IMR-90 (cell line): ENCODE measurements at regions not wholly inside any gene's neighbourhood (a gene's known extent, or its start where the extent isn't known, plus 50 kb on each side); places are given as distances from the start of the nearest gene placed in this dataset.

Experiments used
- ATAC-seq: fragments of 200-7000 bp; cut with Tn5 transposase; 2 replicates; pipeline ENCODE4 v1.9.1; 2020; ENCODE audit warnings: low read depth, mild to moderate bottlenecking, moderate library complexity
- BruUV-seq: library from RNA; stranded (reverse); fragments of 400-500 nt; replicated peaks from 2 replicates; lab custom pipeline; 2021; lab: Mats Ljungman, UMichigan
- CTCF ChIA-PET: fragments of 300-600 bp; formaldehyde crosslinking; extraction: SDS; loops from one replicate; lab custom pipeline; 2021; ENCODE audit warnings: antibody characterized with exemption; lab: Yijun Ruan, JAX
- POLR2A ChIA-PET: fragments of 300-600 bp; sonication (Branson Sonifier 250); formaldehyde crosslinking; loops from one replicate; lab custom pipeline; 2022; ENCODE audit warnings: antibody characterized with exemption; ENCODE audit not compliant: unreplicated experiment; lab: Charles Lee
- DNase-seq: peaks from one replicate; pipeline ENCODE4 v3.0.0; 2013
- H2AFZ ChIP-seq: replicated peaks from 2 replicates; pipeline ENCODE3; 2013; ENCODE audit warnings: low read length, mild to moderate bottlenecking; ENCODE audit not compliant: poor library complexity
- H2AK5ac ChIP-seq: 2 replicates; pipeline ENCODE4 v1.6.1; 2013; ENCODE audit warnings: low read depth, low read length, inconsistent platforms
- H2AK9ac ChIP-seq: replicated peaks from 2 replicates; pipeline ENCODE3; 2013; ENCODE audit warnings: mild to moderate bottlenecking, low read depth, low read length, moderate library complexity; ENCODE audit not compliant: poor library complexity
- H2BK120ac ChIP-seq: 2 replicates; pipeline ENCODE4 v1.6.1; 2013; ENCODE audit warnings: low read depth, low read length, inconsistent platforms
- H2BK15ac ChIP-seq: 3 replicates; pipeline ENCODE4 v1.6.1; 2013; ENCODE audit warnings: low read depth, low read length, inconsistent platforms
- H2BK20ac ChIP-seq: 2 replicates; pipeline ENCODE4 v1.6.1; 2013; ENCODE audit warnings: low read depth, mild to moderate bottlenecking, inconsistent platforms, low read length, moderate library complexity
- H2BK5ac ChIP-seq: 2 replicates; pipeline ENCODE4 v1.6.1; 2013; ENCODE audit warnings: mild to moderate bottlenecking, low read depth, low read length, inconsistent platforms; ENCODE audit not compliant: poor library complexity, severe bottlenecking
- H3K14ac ChIP-seq: replicated peaks from 2 replicates; pipeline ENCODE4 v1.6.1; 2013; ENCODE audit warnings: low read depth, low read length, inconsistent platforms
- H3K18ac ChIP-seq: 2 replicates; pipeline ENCODE4 v1.6.1; 2013; ENCODE audit warnings: low read depth, low read length, control low read depth
- H3K23ac ChIP-seq: 2 replicates; pipeline ENCODE4 v1.6.1; 2013; ENCODE audit warnings: low read depth, low read length, inconsistent platforms
- H3K27ac ChIP-seq: 2 replicates; pipeline ENCODE4 v1.5.1; 2013; ENCODE audit warnings: mild to moderate bottlenecking, control low read depth, low read length; ENCODE audit not compliant: insufficient read depth
- H3K27me3 ChIP-seq: 2 replicates; pipeline ENCODE4 v1.6.1; 2013; ENCODE audit warnings: low read length; ENCODE audit not compliant: control insufficient read depth, insufficient read depth
- H3K36me3 ChIP-seq: 2 replicates; pipeline ENCODE4 v1.6.1; 2013; ENCODE audit warnings: low read length, mixed read lengths; ENCODE audit not compliant: control insufficient read depth, insufficient read depth
- H3K4ac ChIP-seq: 2 replicates; pipeline ENCODE4 v1.6.1; 2013; ENCODE audit warnings: low read depth, low read length, inconsistent platforms
- H3K4me1 ChIP-seq: 2 replicates; pipeline ENCODE4 v1.6.1; 2013; ENCODE audit warnings: low read length, mixed read lengths; ENCODE audit not compliant: control insufficient read depth, insufficient read depth
- H3K4me2 ChIP-seq: 2 replicates; pipeline ENCODE4 v1.6.1; 2013; ENCODE audit warnings: low read depth, mild to moderate bottlenecking, control low read depth, low read length, moderate library complexity
- H3K4me3 ChIP-seq: 2 replicates; pipeline ENCODE4 v1.5.1; 2013; ENCODE audit warnings: low read depth, mild to moderate bottlenecking, control low read depth, low read length, moderate library complexity; ENCODE audit not compliant: insufficient read depth
- H3K56ac ChIP-seq: 2 replicates; pipeline ENCODE4 v1.6.1; 2013; ENCODE audit warnings: low read length, inconsistent platforms; ENCODE audit not compliant: insufficient read depth; ENCODE audit errors: extremely low read depth
- H3K79me1 ChIP-seq, 2 experiments: 2 replicates each; pipeline ENCODE4 v1.6.1; 2013; ENCODE audit warnings: low read length in 2 of 2, inconsistent platforms in 1 of 2, low read depth in 1 of 2
- H3K9ac ChIP-seq: 2 replicates; pipeline ENCODE4 v1.6.1; 2013; ENCODE audit warnings: low read depth, low read length, control low read depth
- H3K9me1 ChIP-seq: 2 replicates; pipeline ENCODE4 v1.6.1; 2013; ENCODE audit warnings: low read length, inconsistent platforms; ENCODE audit not compliant: insufficient read depth
- H3K9me3 ChIP-seq: 2 replicates; pipeline ENCODE4 v1.6.1; 2013; ENCODE audit warnings: low read length; ENCODE audit not compliant: control insufficient read depth, insufficient read depth
- H4K20me1 ChIP-seq: 2 replicates; pipeline ENCODE4 v1.6.1; 2013; ENCODE audit warnings: low read length, inconsistent platforms; ENCODE audit not compliant: insufficient read depth
- H4K5ac ChIP-seq: 2 replicates; pipeline ENCODE4 v1.6.1; 2013; ENCODE audit warnings: mild to moderate bottlenecking, low read depth, low read length, control low read depth
- H4K8ac ChIP-seq, 2 experiments: 2 replicates each; pipeline ENCODE4 v1.6.1; 2013; ENCODE audit warnings: low read depth in 2 of 2, low read length in 2 of 2, control low read depth in 1 of 2, inconsistent platforms in 1 of 2
- H4K91ac ChIP-seq: 2 replicates; pipeline ENCODE4 v1.6.1; 2013; ENCODE audit warnings: low read depth, low read length, inconsistent platforms; ENCODE audit not compliant: insufficient read depth
- BHLHE40 ChIP-seq: fragments of 150-350 bp; IDR thresholded peaks from 2 replicates; pipeline ENCODE4 v1.6.1; 2016; ENCODE audit warnings: mild to moderate bottlenecking, low read depth, low read length
- CEBPB ChIP-seq: IDR thresholded peaks from 2 replicates; pipeline ENCODE4 v1.6.1; 2012; ENCODE audit warnings: low read depth, low read length, improper control_type of control experiment
- CHD1 ChIP-seq: IDR thresholded peaks from 2 replicates; pipeline ENCODE4 v1.6.1; 2012; ENCODE audit warnings: low read depth, low read length, improper control_type of control experiment
- FOS ChIP-seq: fragments of 150-350 bp; IDR thresholded peaks from 2 replicates; pipeline ENCODE4 v1.6.1; 2016; ENCODE audit warnings: low read depth, low read length
- MAFK ChIP-seq: IDR thresholded peaks from 2 replicates; pipeline ENCODE4 v1.6.1; 2012; ENCODE audit warnings: low read depth, low read length, improper control_type of control experiment
- MAZ ChIP-seq: IDR thresholded peaks from 2 replicates; pipeline ENCODE4 v1.6.1; 2012; ENCODE audit warnings: low read depth, mild to moderate bottlenecking, low read length, improper control_type of control experiment, moderate library complexity, borderline replicate concordance
- MXI1 ChIP-seq: IDR thresholded peaks from 2 replicates; pipeline ENCODE4 v1.6.1; 2012; ENCODE audit warnings: low read depth, mild to moderate bottlenecking, low read length, moderate library complexity, borderline replicate concordance
- NFE2L2 ChIP-seq: fragments of 150-350 bp; IDR thresholded peaks from 2 replicates; pipeline ENCODE4 v1.6.1; 2016; ENCODE audit warnings: low read depth, mild to moderate bottlenecking, low read length
- POLR2A ChIP-seq: IDR thresholded peaks from 2 replicates; pipeline ENCODE4 v1.6.1; 2012; ENCODE audit warnings: mild to moderate bottlenecking, low read depth, low read length
- RAD21 ChIP-seq: IDR thresholded peaks from 2 replicates; pipeline ENCODE4 v1.6.1; 2012; ENCODE audit warnings: low read length, improper control_type of control experiment
- RCOR1 ChIP-seq: IDR thresholded peaks from 2 replicates; pipeline ENCODE4 v1.6.1; 2012; ENCODE audit warnings: mild to moderate bottlenecking, low read length, improper control_type of control experiment; ENCODE audit not compliant: insufficient replicate concordance
- RFX5 ChIP-seq: IDR thresholded peaks from 2 replicates; pipeline ENCODE4 v1.8.0; 2012; ENCODE audit warnings: low read depth, mild to moderate bottlenecking, low read length, moderate library complexity
- SMC3 ChIP-seq: fragments of 150-350 bp; IDR thresholded peaks from 2 replicates; pipeline ENCODE4 v1.6.1; 2016; ENCODE audit warnings: low read depth, mild to moderate bottlenecking, antibody characterized with exemption, low read length, moderate library complexity
- WGBS, 2 experiments: methylation state at CpG; one replicate each; pipeline versions ENCODE4 v1.1.5 to v1.1.7; 2013; ENCODE audit warnings: missing lambda C conversion rate in 2 of 2; ENCODE audit not compliant: insufficient read length in 1 of 2; ENCODE audit errors: extremely low coverage in 2 of 2; 5-methylcytosine and 5-hydroxymethylcytosine counted together
- dilution Hi-C: fragments of 300-500 bp; cut with HindIII; formaldehyde crosslinking; loops from one replicate; pipeline ENCODE4 v1.14.3; 2018; ENCODE audit warnings: low sequenced_read_pairs; ENCODE audit not compliant: unreplicated experiment
- in situ Hi-C: fragments of 300-500 bp; cut with MboI; formaldehyde crosslinking; loops from 3 replicates; pipeline ENCODE4 v1.14.3; 2019; ENCODE audit warnings: low sequenced_read_pairs, inconsistent platforms, mixed read lengths
- intact Hi-C: fragments of 100-400 bp; cut with micrococcal nuclease; formaldehyde crosslinking; loops from 2 replicates; pipeline ENCODE4 v1.10.0; 2022
- TF ChIP-seq, protein P1 (sequence below): conservative IDR thresholded peaks from 2 replicates; pipeline ENCODE4 v1.5.1; 2012; ENCODE audit warnings: mild to moderate bottlenecking, low read depth, low read length, improper control_type of control experiment
- TF ChIP-seq, protein P2 (sequence below): fragments of 150-350 bp; IDR thresholded peaks from 2 replicates; pipeline ENCODE4 v1.6.1; 2016; ENCODE audit warnings: low read depth, mild to moderate bottlenecking, low read length, moderate library complexity, borderline replicate concordance
- TF ChIP-seq, protein P3 (sequence below): fragments of 150-350 bp; IDR thresholded peaks from 2 replicates; pipeline ENCODE4 v1.6.1; 2017; ENCODE audit warnings: mild to moderate bottlenecking, antibody characterized with exemption, low read length, low read depth

DNA sequence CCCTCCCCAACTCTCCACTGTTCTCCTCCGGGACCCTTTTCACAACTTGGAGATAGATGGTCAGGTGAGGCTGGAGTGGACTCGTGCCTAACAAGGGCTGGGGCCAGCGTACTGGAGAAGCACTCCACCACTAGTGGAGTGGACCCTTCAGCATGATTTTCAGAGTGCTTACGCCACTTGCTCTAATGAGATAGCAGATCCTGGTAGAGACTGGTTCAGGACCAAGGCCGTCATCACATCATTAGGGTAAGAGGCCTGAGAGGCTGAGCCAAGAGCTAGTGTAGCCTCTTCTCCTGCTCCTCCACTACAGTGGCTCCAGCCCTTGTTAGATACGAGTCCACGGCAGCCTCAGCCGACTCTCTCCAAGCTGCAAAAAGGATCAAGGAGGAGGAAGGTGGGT, 66.9 kb upstream of the NTRK3 start:
- H3K9me1 ChIP-seq = no peaks in the 10 kb centered on the region
- H3K14ac ChIP-seq = no peak overlapping the region
- WGBS, 2 experiments = no CpG with 5 or more reads among the region's 8 CpGs
- DNase-seq (no peak), ATAC-seq (no peak)
- no peak overlapping the region for H2BK20ac ChIP-seq
- CTCF ChIA-PET = no interaction called here
- POLR2A ChIA-PET = no interaction called here
- dilution Hi-C loops (no loop called here), intact Hi-C loops (no loop called here), in situ Hi-C loops (no loop called here)
- no peak overlapping the region for H4K91ac ChIP-seq
- H2AFZ ChIP-seq = no peak overlapping the region
- H3K18ac ChIP-seq = no peak overlapping the region
- H4K20me1 ChIP-seq = no peaks in the 10 kb centered on the region
- no peaks in the 10 kb centered on the region for H3K79me1 ChIP-seq
- no peak overlapping the region for H4K5ac ChIP-seq
- no peaks in the 10 kb centered on the region for H3K9me3 ChIP-seq
- no peak overlapping the region for H3K27ac ChIP-seq
- H2AK9ac ChIP-seq = no peak overlapping the region
- H3K4me1 ChIP-seq = no peaks in the 10 kb centered on the region
- H2BK5ac ChIP-seq = no peak overlapping the region
- no peaks in the 10 kb centered on the region for H3K36me3 ChIP-seq
- no peak overlapping the region for H2BK15ac ChIP-seq
- H4K8ac ChIP-seq = no peak overlapping the region
- H3K9ac ChIP-seq = no peak overlapping the region
- BruUV-seq = no TSS peak
- H3K4me2 ChIP-seq = no peak overlapping the region
- no peaks in the 10 kb centered on the region for H3K27me3 ChIP-seq
- no peak overlapping the region for H3K56ac ChIP-seq
- H3K23ac ChIP-seq = no peak overlapping the region
- no peak overlapping the region for H3K4me3 ChIP-seq
- H2BK120ac ChIP-seq = no peak overlapping the region
- TF ChIP-seq CHD1 = no peak
- no peak for TF ChIP-seq CEBPB
- no peak for TF ChIP-seq RAD21
- TF ChIP-seq, protein P1, sequence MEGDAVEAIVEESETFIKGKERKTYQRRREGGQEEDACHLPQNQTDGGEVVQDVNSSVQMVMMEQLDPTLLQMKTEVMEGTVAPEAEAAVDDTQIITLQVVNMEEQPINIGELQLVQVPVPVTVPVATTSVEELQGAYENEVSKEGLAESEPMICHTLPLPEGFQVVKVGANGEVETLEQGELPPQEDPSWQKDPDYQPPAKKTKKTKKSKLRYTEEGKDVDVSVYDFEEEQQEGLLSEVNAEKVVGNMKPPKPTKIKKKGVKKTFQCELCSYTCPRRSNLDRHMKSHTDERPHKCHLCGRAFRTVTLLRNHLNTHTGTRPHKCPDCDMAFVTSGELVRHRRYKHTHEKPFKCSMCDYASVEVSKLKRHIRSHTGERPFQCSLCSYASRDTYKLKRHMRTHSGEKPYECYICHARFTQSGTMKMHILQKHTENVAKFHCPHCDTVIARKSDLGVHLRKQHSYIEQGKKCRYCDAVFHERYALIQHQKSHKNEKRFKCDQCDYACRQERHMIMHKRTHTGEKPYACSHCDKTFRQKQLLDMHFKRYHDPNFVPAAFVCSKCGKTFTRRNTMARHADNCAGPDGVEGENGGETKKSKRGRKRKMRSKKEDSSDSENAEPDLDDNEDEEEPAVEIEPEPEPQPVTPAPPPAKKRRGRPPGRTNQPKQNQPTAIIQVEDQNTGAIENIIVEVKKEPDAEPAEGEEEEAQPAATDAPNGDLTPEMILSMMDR = no peak
- TF ChIP-seq RFX5 = no peak
- TF ChIP-seq RCOR1 = no peak
- no peak for TF ChIP-seq FOS
- TF ChIP-seq NFE2L2 = no peak
- TF ChIP-seq, protein P2, sequence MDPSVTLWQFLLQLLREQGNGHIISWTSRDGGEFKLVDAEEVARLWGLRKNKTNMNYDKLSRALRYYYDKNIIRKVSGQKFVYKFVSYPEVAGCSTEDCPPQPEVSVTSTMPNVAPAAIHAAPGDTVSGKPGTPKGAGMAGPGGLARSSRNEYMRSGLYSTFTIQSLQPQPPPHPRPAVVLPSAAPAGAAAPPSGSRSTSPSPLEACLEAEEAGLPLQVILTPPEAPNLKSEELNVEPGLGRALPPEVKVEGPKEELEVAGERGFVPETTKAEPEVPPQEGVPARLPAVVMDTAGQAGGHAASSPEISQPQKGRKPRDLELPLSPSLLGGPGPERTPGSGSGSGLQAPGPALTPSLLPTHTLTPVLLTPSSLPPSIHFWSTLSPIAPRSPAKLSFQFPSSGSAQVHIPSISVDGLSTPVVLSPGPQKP = no peak
- no peak for TF ChIP-seq SMC3
- no peak for TF ChIP-seq POLR2A
- no peak for TF ChIP-seq MAZ
- TF ChIP-seq MAFK = no peak
- TF ChIP-seq, protein P3, sequence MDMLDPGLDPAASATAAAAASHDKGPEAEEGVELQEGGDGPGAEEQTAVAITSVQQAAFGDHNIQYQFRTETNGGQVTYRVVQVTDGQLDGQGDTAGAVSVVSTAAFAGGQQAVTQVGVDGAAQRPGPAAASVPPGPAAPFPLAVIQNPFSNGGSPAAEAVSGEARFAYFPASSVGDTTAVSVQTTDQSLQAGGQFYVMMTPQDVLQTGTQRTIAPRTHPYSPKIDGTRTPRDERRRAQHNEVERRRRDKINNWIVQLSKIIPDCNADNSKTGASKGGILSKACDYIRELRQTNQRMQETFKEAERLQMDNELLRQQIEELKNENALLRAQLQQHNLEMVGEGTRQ = no peak
- no peak for TF ChIP-seq BHLHE40
- no peak for TF ChIP-seq MXI1
- H2AK5ac ChIP-seq = no peak overlapping the region
- no peak overlapping the region for H3K4ac ChIP-seq
